Brain microvascular endothelial cell (primary cell): ENCODE measurements at regions not wholly inside any gene's neighbourhood (a gene's known extent, or its start where the extent isn't known, plus 50 kb on each side); places are given as distances from the start of the nearest gene placed in this dataset.

Experiments
- DNase-seq: peaks from one replicate; pipeline ENCODE4 v3.0.0-alpha.2; 2020
- H3K27ac ChIP-seq: fragments of 250-450 bp; sonication (Bioruptor Pico); 2 replicates; pipeline ENCODE4 v1.5.1; 2020; ENCODE audit warnings: mild to moderate bottlenecking, moderate library complexity
- H3K27me3 ChIP-seq: fragments of 250-450 bp; sonication (Bioruptor Pico); replicated peaks from 2 replicates; pipeline ENCODE4 v1.5.1; 2020; ENCODE audit warnings: mild to moderate bottlenecking
- H3K36me3 ChIP-seq: fragments of 250-450 bp; sonication (Bioruptor Pico); replicated peaks from 2 replicates; pipeline ENCODE4 v1.5.1; 2020; ENCODE audit warnings: mild to moderate bottlenecking
- H3K4me3 ChIP-seq: 2 replicates; pipeline ENCODE4 v1.5.1; 2011; ENCODE audit warnings: low read depth, mild to moderate bottlenecking, control low read depth, low read length, moderate library complexity
- CTCF ChIP-seq: IDR thresholded peaks from 2 replicates; pipeline ENCODE4 v1.5.1; 2011; ENCODE audit warnings: low read depth, mild to moderate bottlenecking, moderate library complexity, low read length, control low read depth, inconsistent platforms; ENCODE audit errors: missing control alignments
- in situ Hi-C: cut with HindIII; loops from 2 replicates; pipeline ENCODE4 v1.10.0; 2017; ENCODE audit warnings: low sequenced_read_pairs, low pct_ligation_motif_present

- in situ Hi-C loops = no loop called here
- Histone ChIP-seq H3K4me3 (no peak overlapping the region), H3K27ac (no peak overlapping the region), H3K27me3 (no peaks in the 10 kb centered on the region), H3K36me3 (no peaks in the 10 kb centered on the region)
- no peak for DNase-seq
- no peak for TF ChIP-seq CTCF
Observed at GRCh38 chr3:103585809-103586208, 1151.0 kb downstream of the ZPLD1 start.

- no peak for DNase-seq
- H3K4me3 ChIP-seq = no peak overlapping the region
- no peaks in the 10 kb centered on the region for H3K27me3 ChIP-seq
- H3K36me3 ChIP-seq = no peaks in the 10 kb centered on the region
- no peak overlapping the region for H3K27ac ChIP-seq
- no peak for TF ChIP-seq CTCF
- in situ Hi-C loops = no loop called here
Observed at GRCh38 chr3:103589770-103590169, 1155.0 kb downstream of the ZPLD1 start.

GRCh38 chr3:103600844-103601243 lies 1166.0 kb downstream of the ZPLD1 start:
- Histone ChIP-seq H3K27ac (no peak overlapping the region), H3K36me3 (no peaks in the 10 kb centered on the region), H3K4me3 (no peak overlapping the region), H3K27me3 (no peaks in the 10 kb centered on the region)
- no peak for DNase-seq
- TF ChIP-seq CTCF = no peak
- in situ Hi-C loops = no loop called here

- Histone ChIP-seq H3K27ac (no peak overlapping the region), H3K4me3 (no peak overlapping the region), H3K27me3 (no peaks in the 10 kb centered on the region), H3K36me3 (no peaks in the 10 kb centered on the region)
- in situ Hi-C loops = no loop called here
- DNase-seq = no peak
- TF ChIP-seq CTCF = no peak
Observed at GRCh38 chr3:103601666-103602065, 1166.9 kb downstream of the ZPLD1 start.

- Histone ChIP-seq H3K27ac (no peak overlapping the region), H3K36me3 (no peaks in the 10 kb centered on the region), H3K27me3 (no peaks in the 10 kb centered on the region), H3K4me3 (no peak overlapping the region)
- TF ChIP-seq CTCF = no peak
- DNase-seq = no peak
- in situ Hi-C loops = no loop called here
Observed at GRCh38 chr3:103609472-103609871, 1174.7 kb downstream of the ZPLD1 start.

- Histone ChIP-seq H3K4me3 (no peak overlapping the region), H3K27me3 (no peaks in the 10 kb centered on the region), H3K36me3 (no peaks in the 10 kb centered on the region), H3K27ac (no peak overlapping the region)
- no peak for DNase-seq
- no peak for TF ChIP-seq CTCF
- in situ Hi-C loops = no loop called here
Observed at GRCh38 chr3:103613397-103614156, 1178.8 kb downstream of the ZPLD1 start.
